GM23338 (cell line): ENCODE measurements at regions not wholly inside any gene's neighbourhood (a gene's known extent, or its start where the extent isn't known, plus 50 kb on each side); places are given as distances from the start of the nearest gene placed in this dataset.

ENCODE experiments used
- ATAC-seq: fragments of 200-7000 bp; cut with Tn5 transposase; 3 replicates; pipeline ENCODE4 v1.9.1; 2020
- DNase-seq: peaks from one replicate; pipeline ENCODE4 v3.0.0-alpha.2; 2015; ENCODE audit warnings: low spot score
- H2AFZ ChIP-seq: fragments of 200-600 bp; sonication (generic); 2 replicates; pipeline ENCODE4 v1.8.0; 2016; ENCODE audit warnings: antibody characterized with exemption, mild to moderate bottlenecking, moderate library complexity
- H3F3A ChIP-seq: fragments of 200-600 bp; sonication (generic); replicated peaks from 2 replicates; pipeline ENCODE4 v1.8.0; 2017; ENCODE audit warnings: antibody characterized with exemption, mixed run types, low read depth
- H3K27ac ChIP-seq: fragments of 200-600 bp; sonication (generic); 2 replicates; pipeline ENCODE4 v1.6.1; 2016; ENCODE audit warnings: low read depth
- H3K27me3 ChIP-seq: fragments of 200-600 bp; sonication (generic); 2 replicates; pipeline ENCODE4 v1.8.0; 2016; ENCODE audit warnings: mild to moderate bottlenecking, mixed run types, moderate library complexity; ENCODE audit not compliant: insufficient read depth
- H3K36me3 ChIP-seq: fragments of 200-600 bp; sonication (generic); 2 replicates; pipeline ENCODE4 v1.8.0; 2016; ENCODE audit warnings: mild to moderate bottlenecking; ENCODE audit not compliant: insufficient read depth
- H3K4me1 ChIP-seq: fragments of 200-600 bp; sonication (generic); 2 replicates; pipeline ENCODE4 v1.8.0; 2016; ENCODE audit warnings: mild to moderate bottlenecking, moderate library complexity; ENCODE audit not compliant: insufficient read depth
- H3K4me2 ChIP-seq: fragments of 200-600 bp; sonication (generic); 2 replicates; pipeline ENCODE4 v1.7.1; 2017; ENCODE audit warnings: mixed run types
- H3K4me3 ChIP-seq: fragments of 200-600 bp; sonication (generic); 2 replicates; pipeline ENCODE4 v1.6.1; 2016; ENCODE audit warnings: mixed run types
- H3K79me2 ChIP-seq: fragments of 200-600 bp; sonication (generic); replicated peaks from 2 replicates; pipeline ENCODE4 v1.8.0; 2017; ENCODE audit warnings: mild to moderate bottlenecking; ENCODE audit not compliant: insufficient read depth
- H3K9me2 ChIP-seq: fragments of 200-600 bp; sonication (generic); 2 replicates; pipeline ENCODE4 v1.8.0; 2017; ENCODE audit not compliant: insufficient read depth
- H4K20me1 ChIP-seq: fragments of 200-600 bp; sonication (generic); replicated peaks from 2 replicates; pipeline ENCODE4 v1.8.0; 2017; ENCODE audit warnings: mild to moderate bottlenecking; ENCODE audit not compliant: insufficient read depth
- H3K27ac Mint-ChIP-seq: 2 replicates; pipeline ENCODE4 v1.8.0; 2020; ENCODE audit warnings: inconsistent platforms, mild to moderate bottlenecking, moderate library complexity, mixed read lengths
- H3K27me3 Mint-ChIP-seq: 3 replicates; pipeline ENCODE4 v1.8.0; 2022; ENCODE audit warnings: low read depth, mild to moderate bottlenecking, moderate library complexity, mixed read lengths, inconsistent platforms; ENCODE audit not compliant: insufficient read depth, poor library complexity
- H3K36me3 Mint-ChIP-seq: 3 replicates; pipeline ENCODE4 v1.8.0; 2021; ENCODE audit warnings: low read depth, mild to moderate bottlenecking, inconsistent platforms, moderate library complexity, mixed read lengths
- H3K4me1 Mint-ChIP-seq: 3 replicates; pipeline ENCODE4 v1.8.0; 2020; ENCODE audit warnings: mild to moderate bottlenecking, inconsistent platforms, mixed read lengths
- H3K4me3 Mint-ChIP-seq: 3 replicates; pipeline ENCODE4 v1.8.0; 2021; ENCODE audit warnings: moderate library complexity, mild to moderate bottlenecking, inconsistent platforms, mixed read lengths
- H3K9me3 Mint-ChIP-seq: 3 replicates; pipeline ENCODE4 v1.8.0; 2020; ENCODE audit warnings: moderate library complexity, mild to moderate bottlenecking, inconsistent platforms, mixed read lengths
- CREB1 ChIP-seq: fragments of 250-450 bp; sonication (Bioruptor Pico); IDR thresholded peaks from 2 replicates; pipeline ENCODE4 v1.5.0; 2020; ENCODE audit warnings: low read depth, mild to moderate bottlenecking, moderate library complexity
- ETS1 ChIP-seq: IDR thresholded peaks from 2 replicates; pipeline ENCODE4 v1.6.1; 2016; ENCODE audit warnings: antibody characterized with exemption
- EZH2 ChIP-seq: fragments of 200-600 bp; sonication (generic); IDR thresholded peaks from one replicate; pipeline ENCODE4 v1.8.0; 2017; ENCODE audit warnings: antibody characterized with exemption, mild to moderate bottlenecking, low read depth; ENCODE audit not compliant: unreplicated experiment
- EZH2phosphoT487 ChIP-seq: fragments of 200-600 bp; sonication (generic); IDR thresholded peaks from one replicate; pipeline ENCODE4 v1.8.1; 2018; ENCODE audit warnings: antibody characterized with exemption; ENCODE audit not compliant: unreplicated experiment
- JUNB ChIP-seq: IDR thresholded peaks from one replicate; pipeline ENCODE4 v1.6.1; 2016; ENCODE audit warnings: antibody characterized with exemption; ENCODE audit not compliant: unreplicated experiment
- NANOG ChIP-seq: IDR thresholded peaks from 2 replicates; pipeline ENCODE4 v1.6.1; 2016; ENCODE audit warnings: antibody characterized with exemption, borderline replicate concordance
- POLR2AphosphoS5 ChIP-seq: IDR thresholded peaks from 2 replicates; pipeline ENCODE4 v1.6.1; 2016; ENCODE audit warnings: antibody characterized with exemption, low read depth
- STAT1 ChIP-seq: IDR thresholded peaks from one replicate; pipeline ENCODE4 v1.6.1; 2016; ENCODE audit warnings: antibody characterized with exemption; ENCODE audit not compliant: unreplicated experiment
- ZNF114 ChIP-seq: fragments of 250-450 bp; sonication (Bioruptor Pico); IDR thresholded peaks from 2 replicates; pipeline ENCODE4 v1.5.0; 2020; ENCODE audit warnings: mild to moderate bottlenecking, moderate library complexity
- ZNF331 ChIP-seq: fragments of 250-450 bp; sonication (Bioruptor Pico); IDR thresholded peaks from 2 replicates; pipeline ENCODE4 v1.5.0; 2020; ENCODE audit warnings: low read depth, mild to moderate bottlenecking, moderate library complexity
- ZNF462 ChIP-seq: fragments of 250-450 bp; sonication (Bioruptor Pico); IDR thresholded peaks from 2 replicates; pipeline ENCODE4 v1.5.0; 2020; ENCODE audit warnings: mild to moderate bottlenecking, moderate library complexity
- TF ChIP-seq, protein P1 (sequence below), 2 experiments: fragments of 200-600 bp in 1 of 2; sonication (generic) in 1 of 2; conservative IDR thresholded peaks; 2 replicates each; pipeline versions ENCODE4 v1.5.1 to v1.6.1; 2016 to 2017; ENCODE audit warnings: antibody characterized with exemption in 2 of 2, low read depth in 2 of 2, mild to moderate bottlenecking in 2 of 2, moderate library complexity in 1 of 2
- TF ChIP-seq, protein P2 (sequence below): IDR thresholded peaks from one replicate; pipeline ENCODE4 v1.6.1; 2018; ENCODE audit warnings: antibody characterized with exemption; ENCODE audit not compliant: unreplicated experiment

GRCh38 chr11:23797624-23798419 lies 699.0 kb upstream of the LUZP2 start:
- peaks cover 2% of the 10 kb centered on the region; the same call in 2 of the 3 replicates for H3K4me1 Mint-ChIP-seq
- no peak for ATAC-seq

More at GRCh38 chr11:23797624-23798419, 699.0 kb upstream of the LUZP2 start:
- no peak for TF ChIP-seq CREB1
- no peak for TF ChIP-seq EZH2phosphoT487
- TF ChIP-seq POLR2AphosphoS5 = no peak
- no peak for TF ChIP-seq ETS1
- TF ChIP-seq ZNF114 (CRISPR knock-in tag) = no peak
- no peak for TF ChIP-seq EZH2
- no peak for TF ChIP-seq STAT1
- no peak for TF ChIP-seq NANOG
- TF ChIP-seq ZNF331 (CRISPR knock-in tag) = no peak
- TF ChIP-seq JUNB = no peak
- TF ChIP-seq, protein P1, sequence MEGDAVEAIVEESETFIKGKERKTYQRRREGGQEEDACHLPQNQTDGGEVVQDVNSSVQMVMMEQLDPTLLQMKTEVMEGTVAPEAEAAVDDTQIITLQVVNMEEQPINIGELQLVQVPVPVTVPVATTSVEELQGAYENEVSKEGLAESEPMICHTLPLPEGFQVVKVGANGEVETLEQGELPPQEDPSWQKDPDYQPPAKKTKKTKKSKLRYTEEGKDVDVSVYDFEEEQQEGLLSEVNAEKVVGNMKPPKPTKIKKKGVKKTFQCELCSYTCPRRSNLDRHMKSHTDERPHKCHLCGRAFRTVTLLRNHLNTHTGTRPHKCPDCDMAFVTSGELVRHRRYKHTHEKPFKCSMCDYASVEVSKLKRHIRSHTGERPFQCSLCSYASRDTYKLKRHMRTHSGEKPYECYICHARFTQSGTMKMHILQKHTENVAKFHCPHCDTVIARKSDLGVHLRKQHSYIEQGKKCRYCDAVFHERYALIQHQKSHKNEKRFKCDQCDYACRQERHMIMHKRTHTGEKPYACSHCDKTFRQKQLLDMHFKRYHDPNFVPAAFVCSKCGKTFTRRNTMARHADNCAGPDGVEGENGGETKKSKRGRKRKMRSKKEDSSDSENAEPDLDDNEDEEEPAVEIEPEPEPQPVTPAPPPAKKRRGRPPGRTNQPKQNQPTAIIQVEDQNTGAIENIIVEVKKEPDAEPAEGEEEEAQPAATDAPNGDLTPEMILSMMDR (conservative IDR thresholded peaks at IDR 0.05; ENCODE audit: low read depth in 2 of 2) = no peak
- no peak for TF ChIP-seq ZNF462 (CRISPR knock-in tag)
- TF ChIP-seq, protein P2, sequence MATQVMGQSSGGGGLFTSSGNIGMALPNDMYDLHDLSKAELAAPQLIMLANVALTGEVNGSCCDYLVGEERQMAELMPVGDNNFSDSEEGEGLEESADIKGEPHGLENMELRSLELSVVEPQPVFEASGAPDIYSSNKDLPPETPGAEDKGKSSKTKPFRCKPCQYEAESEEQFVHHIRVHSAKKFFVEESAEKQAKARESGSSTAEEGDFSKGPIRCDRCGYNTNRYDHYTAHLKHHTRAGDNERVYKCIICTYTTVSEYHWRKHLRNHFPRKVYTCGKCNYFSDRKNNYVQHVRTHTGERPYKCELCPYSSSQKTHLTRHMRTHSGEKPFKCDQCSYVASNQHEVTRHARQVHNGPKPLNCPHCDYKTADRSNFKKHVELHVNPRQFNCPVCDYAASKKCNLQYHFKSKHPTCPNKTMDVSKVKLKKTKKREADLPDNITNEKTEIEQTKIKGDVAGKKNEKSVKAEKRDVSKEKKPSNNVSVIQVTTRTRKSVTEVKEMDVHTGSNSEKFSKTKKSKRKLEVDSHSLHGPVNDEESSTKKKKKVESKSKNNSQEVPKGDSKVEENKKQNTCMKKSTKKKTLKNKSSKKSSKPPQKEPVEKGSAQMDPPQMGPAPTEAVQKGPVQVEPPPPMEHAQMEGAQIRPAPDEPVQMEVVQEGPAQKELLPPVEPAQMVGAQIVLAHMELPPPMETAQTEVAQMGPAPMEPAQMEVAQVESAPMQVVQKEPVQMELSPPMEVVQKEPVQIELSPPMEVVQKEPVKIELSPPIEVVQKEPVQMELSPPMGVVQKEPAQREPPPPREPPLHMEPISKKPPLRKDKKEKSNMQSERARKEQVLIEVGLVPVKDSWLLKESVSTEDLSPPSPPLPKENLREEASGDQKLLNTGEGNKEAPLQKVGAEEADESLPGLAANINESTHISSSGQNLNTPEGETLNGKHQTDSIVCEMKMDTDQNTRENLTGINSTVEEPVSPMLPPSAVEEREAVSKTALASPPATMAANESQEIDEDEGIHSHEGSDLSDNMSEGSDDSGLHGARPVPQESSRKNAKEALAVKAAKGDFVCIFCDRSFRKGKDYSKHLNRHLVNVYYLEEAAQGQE = no peak
- no peak for DNase-seq
- H3K36me3 Mint-ChIP-seq = no peaks in the 10 kb centered on the region
- no peaks in the 10 kb centered on the region for H3F3A ChIP-seq
- no peaks in the 10 kb centered on the region for H3K36me3 ChIP-seq
- H3K4me1 ChIP-seq = no peaks in the 10 kb centered on the region
- no peaks in the 10 kb centered on the region for H3K79me2 ChIP-seq
- H4K20me1 ChIP-seq = no peaks in the 10 kb centered on the region
- no peaks in the 10 kb centered on the region for H3K27me3 Mint-ChIP-seq
- H3K27ac ChIP-seq = no peak overlapping the region
- no peak overlapping the region for H3K27ac Mint-ChIP-seq
- H3K27me3 ChIP-seq = no peaks in the 10 kb centered on the region
- no peak overlapping the region for H3K4me2 ChIP-seq
- H2AFZ ChIP-seq = no peak overlapping the region; the same call in 1 of the 2 replicates
- H3K4me3 Mint-ChIP-seq = no peak overlapping the region
- no peak overlapping the region for H3K4me3 ChIP-seq
- no peaks in the 10 kb centered on the region for H3K9me3 Mint-ChIP-seq
- H3K9me2 ChIP-seq = no peaks in the 10 kb centered on the region
